ENCODE measurements at regions not wholly inside any gene's neighbourhood (a gene's known extent, or its start where the extent isn't known, plus 50 kb on each side); places are given as distances from the start of the nearest gene placed in this dataset.
A peak's percentile ranks its signal among the peaks of the same experiment; 100 is the strongest.

GRCh38 chr13:109610517-109610916 is 175.9 kb downstream of the IRS2 start:
- no peaks in the 10 kb centered on the region for H4K20me1 ChIP-seq (ENCODE audit: insufficient read depth, low read length)
- H2AFZ ChIP-seq (ENCODE audit: low read length) = no peak overlapping the region
- no peaks in the 10 kb centered on the region for H3K36me3 ChIP-seq (ENCODE audit: insufficient read depth, low read length)
- TF ChIP-seq CTCF (IDR thresholded peaks at IDR 0.05; ENCODE audit: low read length) (peak; percentile 36; the same call in 1 of the 2 replicates), EZH2 (IDR thresholded peaks at IDR 0.05; ENCODE audit: borderline replicate concordance, low read length) (no peak)
- no peaks in the 10 kb centered on the region for H3F3A ChIP-seq (ENCODE audit: insufficient read depth, low read length)
- no peak overlapping the region for H3K27ac ChIP-seq (ENCODE audit: low read depth, low read length, poor library complexity, severe bottlenecking)
- H3K9ac ChIP-seq (ENCODE audit: low read length) = no peak overlapping the region
- H3K4me3 ChIP-seq (ENCODE audit: low read depth, low read length, poor library complexity, severe bottlenecking) = no peak overlapping the region
- H3K4me1 ChIP-seq (ENCODE audit: insufficient read depth, low read length, severe bottlenecking) = no peaks in the 10 kb centered on the region
- no peak overlapping the region for H3K4me2 ChIP-seq (ENCODE audit: low read length)
- no peaks in the 10 kb centered on the region for H3K27me3 ChIP-seq (ENCODE audit: insufficient read depth, low read length)
- H3K79me2 ChIP-seq (ENCODE audit: insufficient read depth, low read length) = no peaks in the 10 kb centered on the region
- H3K9me3 ChIP-seq (ENCODE audit: low read length) = no peaks in the 10 kb centered on the region
- H3K9me2 ChIP-seq (ENCODE audit: low read depth, low read length) = no peaks in the 10 kb centered on the region

- no peaks in the 10 kb centered on the region for H3K36me3 ChIP-seq (ENCODE audit: insufficient read depth, low read length)
- H3K27me3 ChIP-seq (ENCODE audit: insufficient read depth, low read length) = no peaks in the 10 kb centered on the region
- no peaks in the 10 kb centered on the region for H3K9me2 ChIP-seq (ENCODE audit: low read depth, low read length)
- no peaks in the 10 kb centered on the region for H3K4me1 ChIP-seq (ENCODE audit: insufficient read depth, low read length, severe bottlenecking)
- no peaks in the 10 kb centered on the region for H3K9me3 ChIP-seq (ENCODE audit: low read length)
- H2AFZ ChIP-seq (ENCODE audit: low read length) = no peak overlapping the region
- no peak overlapping the region for H3K27ac ChIP-seq (ENCODE audit: low read depth, low read length, poor library complexity, severe bottlenecking)
- no peak overlapping the region for H3K4me3 ChIP-seq (ENCODE audit: low read depth, low read length, poor library complexity, severe bottlenecking)
- no peaks in the 10 kb centered on the region for H4K20me1 ChIP-seq (ENCODE audit: insufficient read depth, low read length)
- no peaks in the 10 kb centered on the region for H3K79me2 ChIP-seq (ENCODE audit: insufficient read depth, low read length)
- H3K9ac ChIP-seq (ENCODE audit: low read length) = no peak overlapping the region
- no peaks in the 10 kb centered on the region for H3F3A ChIP-seq (ENCODE audit: insufficient read depth, low read length)
- TF ChIP-seq EZH2 (IDR thresholded peaks at IDR 0.05; ENCODE audit: borderline replicate concordance, low read length) (no peak), CTCF (IDR thresholded peaks at IDR 0.05; ENCODE audit: low read length) (no peak)
- H3K4me2 ChIP-seq (ENCODE audit: low read length) = no peak overlapping the region
Observed at GRCh38 chr13:109608503-109608902, 177.9 kb downstream of the IRS2 start.

GRCh38 chr13:109608059-109608458 is 178.3 kb downstream of the IRS2 start:
- H3K79me2 ChIP-seq (ENCODE audit: insufficient read depth, low read length) = no peaks in the 10 kb centered on the region
- TF ChIP-seq CTCF (IDR thresholded peaks at IDR 0.05; ENCODE audit: low read length) = no peak
- TF ChIP-seq EZH2 (IDR thresholded peaks at IDR 0.05; ENCODE audit: borderline replicate concordance, low read length) = no peak
- no peak overlapping the region for H3K4me2 ChIP-seq (ENCODE audit: low read length)
- no peak overlapping the region for H3K4me3 ChIP-seq (ENCODE audit: low read depth, low read length, poor library complexity, severe bottlenecking)
- no peaks in the 10 kb centered on the region for H3K9me2 ChIP-seq (ENCODE audit: low read depth, low read length)
- H3K4me1 ChIP-seq (ENCODE audit: insufficient read depth, low read length, severe bottlenecking) = no peaks in the 10 kb centered on the region
- no peaks in the 10 kb centered on the region for H4K20me1 ChIP-seq (ENCODE audit: insufficient read depth, low read length)
- no peaks in the 10 kb centered on the region for H3F3A ChIP-seq (ENCODE audit: insufficient read depth, low read length)
- H3K36me3 ChIP-seq (ENCODE audit: insufficient read depth, low read length) = no peaks in the 10 kb centered on the region
- no peaks in the 10 kb centered on the region for H3K9me3 ChIP-seq (ENCODE audit: low read length)
- no peak overlapping the region for H3K9ac ChIP-seq (ENCODE audit: low read length)
- H3K27ac ChIP-seq (ENCODE audit: low read depth, low read length, poor library complexity, severe bottlenecking) = no peak overlapping the region
- H3K27me3 ChIP-seq (ENCODE audit: insufficient read depth, low read length) = no peaks in the 10 kb centered on the region
- H2AFZ ChIP-seq (ENCODE audit: low read length) = no peak overlapping the region
